Astrocyte of the spinal cord (primary cell): ENCODE measurements at regions not wholly inside any gene's neighbourhood (a gene's known extent, or its start where the extent isn't known, plus 50 kb on each side); places are given as distances from the start of the nearest gene placed in this dataset.

Experiments used
- DNase-seq: peaks from one replicate; pipeline ENCODE4 v3.0.0; 2011; ENCODE audit warnings: low read depth, low spot score
- H3K4me3 ChIP-seq: 2 replicates; pipeline ENCODE4 v1.5.1; 2011; ENCODE audit warnings: low read depth, mild to moderate bottlenecking, low read length, moderate library complexity
- in situ Hi-C: cut with HindIII; loops from 2 replicates; pipeline ENCODE4 v1.10.0; 2017; ENCODE audit warnings: low sequenced_read_pairs
- TF ChIP-seq, protein P1 (sequence below): IDR thresholded peaks from 2 replicates; pipeline ENCODE4 v1.5.1; 2012; ENCODE audit warnings: low read depth, mild to moderate bottlenecking, low read length, inconsistent platforms

DNA sequence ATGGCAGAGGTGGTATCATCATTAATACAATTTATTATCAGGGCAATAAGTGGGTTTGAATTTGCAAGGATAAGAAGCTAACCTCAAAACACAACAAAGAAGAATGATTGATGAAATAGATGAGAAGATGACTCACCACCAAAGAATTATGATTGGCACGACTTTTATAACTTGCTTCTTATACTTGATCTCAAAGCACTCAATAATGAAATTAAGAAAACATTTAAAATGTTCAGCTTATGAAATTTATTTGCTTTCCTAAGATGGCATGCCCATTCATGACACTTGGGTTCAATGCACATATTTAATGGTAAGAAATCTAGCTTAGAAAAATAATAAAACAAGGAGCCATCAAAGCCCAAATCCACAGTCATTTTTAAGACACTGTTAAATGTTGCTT, 477.5 kb downstream of the GJA1 start:
- no peak overlapping the region for H3K4me3 ChIP-seq
- no peak for DNase-seq
- TF ChIP-seq, protein P1, sequence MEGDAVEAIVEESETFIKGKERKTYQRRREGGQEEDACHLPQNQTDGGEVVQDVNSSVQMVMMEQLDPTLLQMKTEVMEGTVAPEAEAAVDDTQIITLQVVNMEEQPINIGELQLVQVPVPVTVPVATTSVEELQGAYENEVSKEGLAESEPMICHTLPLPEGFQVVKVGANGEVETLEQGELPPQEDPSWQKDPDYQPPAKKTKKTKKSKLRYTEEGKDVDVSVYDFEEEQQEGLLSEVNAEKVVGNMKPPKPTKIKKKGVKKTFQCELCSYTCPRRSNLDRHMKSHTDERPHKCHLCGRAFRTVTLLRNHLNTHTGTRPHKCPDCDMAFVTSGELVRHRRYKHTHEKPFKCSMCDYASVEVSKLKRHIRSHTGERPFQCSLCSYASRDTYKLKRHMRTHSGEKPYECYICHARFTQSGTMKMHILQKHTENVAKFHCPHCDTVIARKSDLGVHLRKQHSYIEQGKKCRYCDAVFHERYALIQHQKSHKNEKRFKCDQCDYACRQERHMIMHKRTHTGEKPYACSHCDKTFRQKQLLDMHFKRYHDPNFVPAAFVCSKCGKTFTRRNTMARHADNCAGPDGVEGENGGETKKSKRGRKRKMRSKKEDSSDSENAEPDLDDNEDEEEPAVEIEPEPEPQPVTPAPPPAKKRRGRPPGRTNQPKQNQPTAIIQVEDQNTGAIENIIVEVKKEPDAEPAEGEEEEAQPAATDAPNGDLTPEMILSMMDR = no peak
- in situ Hi-C loops = no loop called here

DNA sequence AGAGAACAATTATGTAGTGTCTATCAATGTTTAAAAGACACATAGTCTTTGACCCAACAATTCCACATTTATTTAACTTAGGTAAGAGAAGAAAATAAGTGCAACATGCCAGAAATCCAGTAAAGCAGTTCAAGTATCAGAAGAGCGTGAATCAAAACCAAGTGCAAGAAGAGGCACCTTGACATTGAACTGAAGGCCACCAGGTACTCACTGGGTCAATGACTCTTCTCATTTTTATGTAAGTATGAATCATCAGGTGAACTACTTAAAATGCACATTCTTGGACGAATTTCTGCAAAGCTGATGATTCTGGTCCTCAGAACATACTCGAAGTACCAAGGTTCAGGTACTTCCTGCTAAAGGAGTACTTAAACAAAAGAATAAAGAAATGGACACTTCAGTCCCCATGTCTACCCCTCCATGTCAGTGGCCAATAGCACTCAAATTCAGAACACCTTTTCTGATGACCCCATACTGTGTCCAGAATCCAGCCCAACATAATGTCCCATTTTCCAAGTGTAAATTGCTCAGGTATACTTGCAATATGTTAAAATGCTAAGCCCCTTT, 481.9 kb downstream of the GJA1 start:
- TF ChIP-seq, protein P1 = no peak
- DNase-seq = no peak
- H3K4me3 ChIP-seq = no peak overlapping the region
- in situ Hi-C loops = no loop called here

DNA sequence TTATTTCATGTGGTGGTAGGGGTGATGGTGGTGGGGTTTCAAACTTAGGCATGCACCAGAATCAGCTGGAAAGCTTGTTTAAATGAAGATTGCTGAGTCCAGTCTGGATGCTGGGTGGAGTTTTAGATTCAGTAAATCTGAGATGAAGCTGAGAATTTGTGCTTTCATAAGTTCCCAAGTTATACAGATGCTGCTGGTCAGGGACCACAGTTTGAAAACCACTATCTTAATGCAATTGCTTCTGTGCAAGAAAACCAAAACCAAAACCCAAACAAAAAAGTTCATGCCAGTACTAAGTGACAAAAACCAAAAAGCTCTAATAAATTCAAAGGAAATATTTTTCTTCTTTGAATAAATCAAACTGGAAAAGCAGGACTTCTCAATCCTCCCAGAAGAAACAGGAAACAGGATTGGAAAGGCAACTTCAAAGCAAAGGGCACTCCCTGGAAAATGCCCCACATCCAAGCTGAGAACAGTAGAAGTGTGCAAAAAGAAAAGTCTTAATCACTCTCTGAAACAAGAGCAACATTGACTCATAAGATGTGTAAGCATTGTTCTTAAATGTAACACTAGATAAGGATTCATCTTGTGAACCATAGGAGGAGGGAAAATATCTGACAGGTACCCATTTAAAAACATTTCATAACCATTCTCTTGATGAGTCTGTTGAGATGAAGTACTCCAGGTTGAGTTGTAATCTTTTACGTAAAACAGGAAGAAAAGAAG, 481.5 kb upstream of the HSF2 start:
- TF ChIP-seq, protein P1 = no peak
- H3K4me3 ChIP-seq = no peak overlapping the region
- DNase-seq = peak; percentile 43
- in situ Hi-C loops = no loop called here

DNA sequence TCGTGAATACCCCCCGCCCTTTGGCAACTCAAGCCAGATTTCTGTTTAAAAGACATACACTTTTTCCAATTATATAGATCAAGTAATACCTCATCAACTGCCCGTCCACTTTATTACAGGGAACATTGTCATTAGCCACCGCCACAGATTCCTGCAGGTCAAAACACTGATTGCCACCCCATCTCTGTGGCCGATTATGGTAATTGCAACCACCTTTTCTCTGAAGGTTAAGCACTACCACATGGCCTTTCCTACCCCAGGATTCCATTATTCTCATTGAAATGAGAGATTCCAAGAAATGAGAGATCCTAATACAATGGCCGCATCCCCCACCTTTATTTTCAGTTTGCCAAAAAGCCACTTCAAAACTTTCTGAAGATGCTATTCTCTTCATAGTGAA, 478.8 kb upstream of the HSF2 start:
- TF ChIP-seq, protein P1 = no peak
- DNase-seq = no peak
- in situ Hi-C loops = no loop called here
- H3K4me3 ChIP-seq = no peak overlapping the region

DNA sequence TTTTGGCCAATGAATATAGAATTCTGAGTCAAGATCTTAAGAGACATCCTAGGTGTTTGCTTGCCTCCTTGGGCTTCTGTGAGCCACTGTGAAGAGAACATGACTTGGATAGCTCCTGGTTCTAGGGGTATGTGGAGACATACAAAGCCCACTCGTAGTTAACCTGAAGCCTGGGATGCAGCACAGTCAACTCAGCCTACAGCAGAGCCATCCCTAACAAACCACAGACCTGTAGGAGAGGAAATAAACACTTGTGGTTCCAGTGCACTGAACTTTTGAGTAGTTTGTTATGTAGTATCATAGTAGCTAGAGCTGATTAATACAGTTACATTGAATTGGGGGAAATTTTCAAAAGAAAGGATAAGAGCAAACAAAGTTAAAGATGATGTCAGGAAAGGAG, 474.4 kb upstream of the HSF2 start:
- H3K4me3 ChIP-seq = no peak overlapping the region
- TF ChIP-seq, protein P1 = no peak
- in situ Hi-C loops = no loop called here
- peak; percentile 44 for DNase-seq

DNA sequence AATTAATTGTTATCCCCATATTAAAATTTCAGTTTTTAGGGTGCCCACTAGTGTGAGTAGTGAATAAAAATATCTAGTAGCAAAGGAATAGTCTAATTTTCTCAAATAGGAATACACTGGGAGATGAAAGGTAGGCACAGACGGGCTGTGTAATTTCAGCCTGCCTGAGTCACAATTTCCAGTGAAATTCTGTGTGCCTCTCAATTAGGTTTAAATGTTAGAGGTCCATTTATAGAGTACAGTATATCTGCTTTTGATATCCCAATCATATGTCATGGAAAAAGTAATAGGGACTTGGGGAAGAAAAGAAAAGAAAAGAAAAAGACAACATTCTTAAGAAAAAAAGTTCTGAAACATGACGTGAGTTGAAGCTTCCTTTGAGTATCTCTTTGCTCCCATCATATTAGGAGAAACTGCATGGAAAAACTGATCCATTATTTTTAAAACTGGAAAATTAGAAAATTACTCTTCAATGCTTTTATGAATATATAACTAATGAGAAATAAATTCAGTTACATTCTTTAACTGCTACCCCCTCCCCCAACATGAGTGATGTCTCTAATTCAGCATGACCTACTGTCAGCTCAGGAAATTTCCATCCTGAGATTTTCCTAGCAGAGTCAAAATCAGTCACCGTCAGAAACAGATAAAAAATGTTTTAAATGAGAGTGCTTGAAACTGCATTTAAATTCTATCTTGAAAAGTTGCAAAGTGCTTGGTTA, 473.8 kb upstream of the HSF2 start:
- no peak overlapping the region for H3K4me3 ChIP-seq
- in situ Hi-C loops = no loop called here
- TF ChIP-seq, protein P1 = no peak
- no peak for DNase-seq
